ENCODE measurements at regions not wholly inside any gene's neighbourhood (a gene's known extent, or its start where the extent isn't known, plus 50 kb on each side); places are given as distances from the start of the nearest gene placed in this dataset.

DNA sequence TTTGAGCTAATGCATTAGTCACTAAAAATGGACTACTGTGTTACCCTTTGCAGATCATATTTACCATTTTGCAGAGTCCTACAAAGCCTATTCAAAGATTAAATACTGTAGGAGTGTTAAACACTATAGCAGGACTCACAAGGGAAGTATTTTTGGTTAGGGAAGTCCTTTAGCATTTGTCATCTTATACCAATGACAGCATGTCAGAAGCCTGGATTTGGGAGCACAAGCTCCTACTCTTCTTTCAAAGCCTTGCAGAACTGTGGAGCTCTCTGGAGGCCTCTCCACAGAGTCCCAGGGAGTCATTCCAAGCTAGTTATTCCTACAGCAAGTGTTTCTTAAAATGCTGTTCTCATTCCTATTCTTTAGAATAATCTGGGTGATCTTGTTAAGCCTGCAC is 288.8 kb downstream of the PIK3R1 start:
- no peaks in the 10 kb centered on the region for H3K27me3 ChIP-seq (replicated peaks in 1 of 4; ENCODE audit: control extremely low read depth in 1 of 4, control insufficient read depth in 3 of 4, insufficient read depth in 4 of 4, low read length in 3 of 4)
- Mint-ChIP-seq H3K4me3 (no peak overlapping the region), H3K27ac (no peak overlapping the region), H3K27me3 (no peaks in the 10 kb centered on the region), H3K4me1 (no peaks in the 10 kb centered on the region), H3K9me3 (ENCODE audit: insufficient read depth) (peaks cover 2% of the 10 kb centered on the region)
- ChIA-PET POLR2A (no interaction called here), CTCF (no interaction called here)
- peaks cover 0 to 6% (median 0%) of the 10 kb centered on the region in 3 donors for H3K9me3 ChIP-seq (ENCODE audit: control extremely low read depth in 1 of 3, control insufficient read depth in 2 of 3, insufficient read depth in 1 of 3, low read length in 2 of 3)
- H3K9ac ChIP-seq (ENCODE audit: low read length) = no peak overlapping the region
- DNase-seq = no peak
- no peak overlapping the region for H3K4me3 ChIP-seq (ENCODE audit: control extremely low read depth in 1 of 5, extremely low read depth in 1 of 5, insufficient read depth in 1 of 5, low read depth in 2 of 5, low read length in 4 of 5)
- no peak for ATAC-seq (ENCODE audit: low read depth)
- no peaks in the 10 kb centered on the region for H3K36me3 ChIP-seq (replicated peaks in 1 of 2; ENCODE audit: control extremely low read depth in 1 of 2, control insufficient read depth in 1 of 2, extremely low read depth in 1 of 2, insufficient read depth in 2 of 2, low read length in 1 of 2)
- no peaks in the 10 kb centered on the region for H4K20me1 ChIP-seq (ENCODE audit: control insufficient read depth, insufficient read depth, low read length, poor library complexity, severe bottlenecking)
- H3K27ac ChIP-seq (ENCODE audit: low read length in 2 of 2) = no peak overlapping the region
- intact Hi-C loops (cut with micrococcal nuclease) = no loop called here
- H3K79me2 ChIP-seq (ENCODE audit: control insufficient read depth, insufficient read depth, low read length) = no peaks in the 10 kb centered on the region
- no peaks in the 10 kb centered on the region for H3K4me1 ChIP-seq (ENCODE audit: control insufficient read depth in 2 of 2, insufficient read depth in 2 of 2, low read length in 2 of 2)
- no peak overlapping the region for H3K4me2 ChIP-seq (replicated peaks; ENCODE audit: low read depth, low read length, poor library complexity, severe bottlenecking)
- no peak overlapping the region for H2AFZ ChIP-seq (ENCODE audit: insufficient read depth, low read depth, low read length, poor library complexity, severe bottlenecking)
- TF ChIP-seq EZH2 (IDR thresholded peaks at IDR 0.05; ENCODE audit: borderline replicate concordance, insufficient read depth, low read depth, low read length, poor library complexity, severe bottlenecking) (no peak), CTCF (IDR thresholded peaks at IDR 0.05) (no peak)

GRCh38 chr5:68505917-68506860 is 290.6 kb downstream of the PIK3R1 start:
- no peak for TF ChIP-seq CTCF (IDR thresholded peaks at IDR 0.05)
- no peak for TF ChIP-seq EZH2 (IDR thresholded peaks at IDR 0.05; ENCODE audit: borderline replicate concordance, insufficient read depth, low read depth, low read length, poor library complexity, severe bottlenecking)
- Mint-ChIP-seq H3K27me3 (no peaks in the 10 kb centered on the region), H3K27ac (no peak overlapping the region), H3K4me3 (no peak overlapping the region), H3K9me3 (ENCODE audit: insufficient read depth) (no peaks in the 10 kb centered on the region), H3K4me1 (no peaks in the 10 kb centered on the region)
- no peaks in the 10 kb centered on the region for H4K20me1 ChIP-seq (ENCODE audit: control insufficient read depth, insufficient read depth, low read length, poor library complexity, severe bottlenecking)
- H3K79me2 ChIP-seq (ENCODE audit: control insufficient read depth, insufficient read depth, low read length) = no peaks in the 10 kb centered on the region
- H3K4me2 ChIP-seq (replicated peaks; ENCODE audit: low read depth, low read length, poor library complexity, severe bottlenecking) = no peak overlapping the region
- H2AFZ ChIP-seq (ENCODE audit: insufficient read depth, low read depth, low read length, poor library complexity, severe bottlenecking) = no peak overlapping the region
- DNase-seq (no peak), ATAC-seq (ENCODE audit: low read depth) (no peak)
- ChIA-PET POLR2A (no interaction called here), CTCF (no interaction called here)
- no peaks in the 10 kb centered on the region for H3K27me3 ChIP-seq (replicated peaks in 1 of 4; ENCODE audit: control extremely low read depth in 1 of 4, control insufficient read depth in 3 of 4, insufficient read depth in 4 of 4, low read length in 3 of 4)
- no peak overlapping the region for H3K4me3 ChIP-seq (ENCODE audit: control extremely low read depth in 1 of 5, extremely low read depth in 1 of 5, insufficient read depth in 1 of 5, low read depth in 2 of 5, low read length in 4 of 5)
- no peak overlapping the region for H3K9ac ChIP-seq (ENCODE audit: low read length)
- no peak overlapping the region for H3K27ac ChIP-seq (ENCODE audit: low read length in 2 of 2)
- no peaks in the 10 kb centered on the region for H3K36me3 ChIP-seq (replicated peaks in 1 of 2; ENCODE audit: control extremely low read depth in 1 of 2, control insufficient read depth in 1 of 2, extremely low read depth in 1 of 2, insufficient read depth in 2 of 2, low read length in 1 of 2)
- intact Hi-C loops (cut with micrococcal nuclease) = no loop called here
- peaks cover 0 to 2% (median 0%) of the 10 kb centered on the region in 3 donors for H3K9me3 ChIP-seq (ENCODE audit: control extremely low read depth in 1 of 3, control insufficient read depth in 2 of 3, insufficient read depth in 1 of 3, low read length in 2 of 3)
- no CpG with 5 or more reads among the region's 2 CpGs for WGBS (ENCODE audit: insufficient coverage)
- no peaks in the 10 kb centered on the region for H3K4me1 ChIP-seq (ENCODE audit: control insufficient read depth in 2 of 2, insufficient read depth in 2 of 2, low read length in 2 of 2)
